Type B pancreatic cell (in vitro differentiated cells): ENCODE measurements at regions not wholly inside any gene's neighbourhood (a gene's known extent, or its start where the extent isn't known, plus 50 kb on each side); places are given as distances from the start of the nearest gene placed in this dataset.

Source experiments
- DNase-seq: peaks from one replicate; pipeline ENCODE4 v3.0.0; 2021; ENCODE audit warnings: mixed read lengths; ENCODE audit not compliant: unreplicated experiment; ENCODE audit errors: extremely low spot score
- H3K27ac Mint-ChIP-seq: 2 replicates; pipeline ENCODE4 v1.8.0; 2021; ENCODE audit warnings: mild to moderate bottlenecking, mixed read lengths
- H3K27me3 Mint-ChIP-seq: 2 replicates; pipeline ENCODE4 v1.8.0; 2021; ENCODE audit warnings: mixed read lengths
- H3K36me3 Mint-ChIP-seq: 2 replicates; pipeline ENCODE4 v1.8.0; 2021; ENCODE audit warnings: mixed read lengths
- H3K4me1 Mint-ChIP-seq: one replicate; pipeline ENCODE4 v1.8.0; 2021; ENCODE audit warnings: mixed read lengths; ENCODE audit not compliant: unreplicated experiment
- H3K4me3 Mint-ChIP-seq: 2 replicates; pipeline ENCODE4 v1.8.0; 2021; ENCODE audit warnings: mild to moderate bottlenecking, mixed read lengths
- H3K9me3 Mint-ChIP-seq: 2 replicates; pipeline ENCODE4 v1.8.0; 2021; ENCODE audit warnings: mixed read lengths
- TF ChIP-seq, protein P1 (sequence below): fragments of 200-600 bp; sonication (generic); conservative IDR thresholded peaks from 2 replicates; pipeline ENCODE4 v1.5.0; 2021; ENCODE audit warnings: antibody characterized with exemption, mild to moderate bottlenecking

DNA sequence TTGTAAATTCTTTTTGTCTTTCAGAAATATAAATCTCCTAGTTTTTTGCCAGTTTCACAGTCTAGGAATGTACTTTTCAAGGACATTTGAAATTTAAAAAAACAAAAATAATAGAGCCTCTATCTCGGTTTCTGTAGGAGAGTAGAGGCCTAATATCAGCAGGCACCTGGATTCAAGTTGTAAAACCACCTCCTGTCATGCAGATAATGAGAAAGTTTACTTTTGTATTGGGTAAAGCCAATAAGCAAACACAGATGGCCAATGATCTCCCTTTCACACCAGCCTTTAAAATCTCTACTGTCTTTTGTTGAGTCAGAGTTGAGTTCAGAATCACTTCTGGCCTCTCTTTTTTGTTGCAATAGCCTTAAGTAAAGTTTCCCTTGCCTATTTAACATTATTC, 1499.9 kb downstream of the PCDH18 start:
- Mint-ChIP-seq H3K27ac (no peak overlapping the region), H3K4me1 (no peaks in the 10 kb centered on the region), H3K9me3 (no peaks in the 10 kb centered on the region), H3K4me3 (no peak overlapping the region), H3K36me3 (no peaks in the 10 kb centered on the region), H3K27me3 (no peaks in the 10 kb centered on the region)
- no peak for DNase-seq
- TF ChIP-seq, protein P1, sequence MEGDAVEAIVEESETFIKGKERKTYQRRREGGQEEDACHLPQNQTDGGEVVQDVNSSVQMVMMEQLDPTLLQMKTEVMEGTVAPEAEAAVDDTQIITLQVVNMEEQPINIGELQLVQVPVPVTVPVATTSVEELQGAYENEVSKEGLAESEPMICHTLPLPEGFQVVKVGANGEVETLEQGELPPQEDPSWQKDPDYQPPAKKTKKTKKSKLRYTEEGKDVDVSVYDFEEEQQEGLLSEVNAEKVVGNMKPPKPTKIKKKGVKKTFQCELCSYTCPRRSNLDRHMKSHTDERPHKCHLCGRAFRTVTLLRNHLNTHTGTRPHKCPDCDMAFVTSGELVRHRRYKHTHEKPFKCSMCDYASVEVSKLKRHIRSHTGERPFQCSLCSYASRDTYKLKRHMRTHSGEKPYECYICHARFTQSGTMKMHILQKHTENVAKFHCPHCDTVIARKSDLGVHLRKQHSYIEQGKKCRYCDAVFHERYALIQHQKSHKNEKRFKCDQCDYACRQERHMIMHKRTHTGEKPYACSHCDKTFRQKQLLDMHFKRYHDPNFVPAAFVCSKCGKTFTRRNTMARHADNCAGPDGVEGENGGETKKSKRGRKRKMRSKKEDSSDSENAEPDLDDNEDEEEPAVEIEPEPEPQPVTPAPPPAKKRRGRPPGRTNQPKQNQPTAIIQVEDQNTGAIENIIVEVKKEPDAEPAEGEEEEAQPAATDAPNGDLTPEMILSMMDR = no peak

DNA sequence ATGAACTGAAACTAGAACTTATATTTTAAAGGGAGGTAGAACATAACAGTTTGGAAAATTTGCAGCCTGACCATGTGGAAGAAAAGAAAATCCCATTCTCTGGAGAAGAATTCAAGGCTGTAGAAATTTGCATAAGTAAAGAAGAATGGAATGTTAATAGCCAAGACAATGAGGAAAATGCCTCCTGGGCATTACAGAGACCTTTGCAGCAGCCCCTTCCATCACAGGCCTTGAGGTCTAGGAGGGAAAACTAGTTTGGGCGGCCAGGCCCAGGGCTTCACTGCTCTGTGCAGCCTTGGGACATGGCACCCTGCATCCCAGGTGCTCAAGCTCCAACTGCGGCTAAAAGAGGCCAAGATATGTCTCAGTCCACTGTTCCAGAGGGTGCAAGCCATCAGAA, 1506.8 kb downstream of the PCDH18 start:
- Mint-ChIP-seq H3K4me3 (no peak overlapping the region), H3K4me1 (no peaks in the 10 kb centered on the region), H3K27me3 (no peaks in the 10 kb centered on the region), H3K27ac (no peak overlapping the region), H3K9me3 (peaks cover 12% of the 10 kb centered on the region), H3K36me3 (no peaks in the 10 kb centered on the region)
- TF ChIP-seq, protein P1 = no peak
- no peak for DNase-seq

DNA sequence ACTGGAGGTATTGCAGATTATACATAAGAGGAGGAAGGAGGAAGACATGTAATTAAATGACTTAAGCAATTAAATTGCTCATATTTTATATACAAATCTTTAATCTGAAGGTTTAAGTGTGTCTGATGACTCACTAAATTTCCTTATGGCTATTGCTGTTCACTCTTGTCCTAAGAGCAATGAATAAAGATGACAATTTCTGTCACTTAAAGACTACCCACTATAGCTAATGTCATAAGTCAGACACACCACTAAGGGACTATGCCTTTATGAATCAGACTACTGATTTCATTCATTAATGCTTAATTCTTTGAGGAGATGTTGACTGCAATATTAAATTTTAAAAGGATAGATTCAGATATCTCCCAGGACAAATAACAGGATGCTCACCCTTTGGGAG, 1514.7 kb downstream of the PCDH18 start:
- H3K36me3 Mint-ChIP-seq = no peaks in the 10 kb centered on the region

DNA sequence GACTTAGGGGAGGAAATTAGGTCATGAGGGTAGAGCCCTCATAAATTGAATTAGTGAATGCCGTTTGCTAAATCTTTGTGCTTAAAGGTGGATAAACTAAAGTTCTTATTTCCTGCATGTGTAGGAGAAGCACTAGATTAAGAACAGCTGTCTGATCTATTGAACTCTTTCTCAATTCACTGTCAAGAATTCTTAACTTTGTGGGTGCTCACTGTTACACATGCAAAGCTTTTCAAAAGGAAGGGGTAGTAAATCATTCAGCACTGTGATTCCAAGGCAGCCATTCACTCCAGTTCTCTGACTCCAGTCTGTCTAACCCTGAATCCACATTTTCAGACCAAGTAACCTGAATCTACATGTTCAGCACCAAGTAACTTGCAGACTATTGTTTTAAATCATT, 1520.1 kb downstream of the PCDH18 start:
- Mint-ChIP-seq H3K27me3 (no peaks in the 10 kb centered on the region), H3K36me3 (no peaks in the 10 kb centered on the region), H3K4me3 (no peak overlapping the region), H3K27ac (no peak overlapping the region), H3K9me3 (no peaks in the 10 kb centered on the region), H3K4me1 (no peaks in the 10 kb centered on the region)
- DNase-seq = no peak
- TF ChIP-seq, protein P1 = no peak

More for the DNA sequence above, 1514.7 kb downstream of the PCDH18 start:
- H3K27me3 Mint-ChIP-seq = no peaks in the 10 kb centered on the region
- H3K27ac Mint-ChIP-seq = no peak overlapping the region
- TF ChIP-seq, protein P1 = no peak
- peaks cover 5% of the 10 kb centered on the region for H3K9me3 Mint-ChIP-seq
- DNase-seq = no peak
- H3K4me1 Mint-ChIP-seq = no peaks in the 10 kb centered on the region
- H3K4me3 Mint-ChIP-seq = no peak overlapping the region

DNA sequence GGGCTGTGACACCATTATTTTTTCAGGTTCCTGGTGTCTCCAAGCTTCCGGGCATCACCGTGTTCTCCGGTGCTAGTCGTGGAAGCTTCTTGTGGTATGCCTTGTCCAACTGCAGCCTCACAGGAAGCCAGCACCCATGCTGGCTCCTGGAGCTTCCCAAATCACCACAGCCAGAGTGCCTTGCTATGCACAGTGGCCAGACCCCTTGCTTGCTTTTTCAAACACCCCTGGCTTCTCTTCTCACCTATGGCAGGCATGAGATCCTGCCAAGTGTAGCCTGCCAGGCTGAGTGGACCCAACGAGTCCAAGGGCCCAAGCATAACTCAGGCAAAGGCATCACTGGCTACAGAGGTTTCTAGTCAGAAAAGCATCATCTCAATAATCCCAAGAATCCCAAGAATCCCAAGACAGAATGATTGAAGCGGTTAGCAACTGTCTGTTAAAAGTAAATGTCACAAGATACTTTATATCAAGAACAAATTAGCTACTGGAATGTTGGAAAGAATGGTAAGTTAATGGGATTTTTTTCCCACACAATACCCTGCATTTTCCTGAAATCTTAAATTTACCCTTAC, 1522.9 kb downstream of the PCDH18 start:
- Mint-ChIP-seq H3K27ac (no peak overlapping the region), H3K4me1 (no peaks in the 10 kb centered on the region), H3K36me3 (no peaks in the 10 kb centered on the region), H3K4me3 (no peak overlapping the region), H3K9me3 (no peaks in the 10 kb centered on the region), H3K27me3 (no peaks in the 10 kb centered on the region)
- DNase-seq = no peak
- TF ChIP-seq, protein P1 = no peak

DNA sequence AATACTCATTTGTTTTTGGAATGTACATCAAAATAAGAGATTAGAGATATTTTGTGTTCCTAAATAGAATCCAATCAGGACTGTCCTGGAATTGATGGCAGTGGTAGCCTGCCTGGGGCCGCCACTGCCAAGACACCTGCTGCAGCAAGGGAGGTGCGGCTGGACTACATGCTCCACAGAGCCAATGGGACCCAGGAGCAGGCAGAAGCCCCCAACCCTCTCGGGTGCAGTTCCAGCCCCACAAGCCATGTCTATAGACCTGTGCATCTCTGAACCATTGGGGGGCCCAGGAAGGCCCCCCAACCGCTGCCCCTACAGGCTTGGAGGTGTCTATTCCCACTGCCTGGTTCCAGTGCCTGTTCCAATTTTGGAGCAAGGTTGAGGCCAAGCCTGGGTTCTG, 1524.3 kb downstream of the PCDH18 start:
- Mint-ChIP-seq H3K36me3 (no peaks in the 10 kb centered on the region), H3K4me3 (no peak overlapping the region), H3K9me3 (no peaks in the 10 kb centered on the region), H3K4me1 (no peaks in the 10 kb centered on the region), H3K27me3 (no peaks in the 10 kb centered on the region), H3K27ac (no peak overlapping the region)
- no peak for DNase-seq
- TF ChIP-seq, protein P1 = no peak
